Right atrium auricular region (tissue), 2 donors: ENCODE measurements at regions not wholly inside any gene's neighbourhood (a gene's known extent, or its start where the extent isn't known, plus 50 kb on each side); places are given as distances from the start of the nearest gene placed in this dataset.

Source experiments
- DNase-seq: peaks from one replicate; pipeline ENCODE4 v3.0.0-alpha.2; 2019; ENCODE audit warnings: low spot score
- H3K27ac ChIP-seq, 2 donors: fragments of 200-600 bp; sonication (generic); 1 replicate in 1 of 2; 2 replicates in 1 of 2; pipeline ENCODE4 v1.5.1; 2016 to 2019
- H3K27me3 ChIP-seq, 2 donors: fragments of 200-600 bp; sonication (generic); one replicate each; pipeline versions ENCODE4 v1.5.1 to v1.6.0; 2017 to 2019
- H3K36me3 ChIP-seq: fragments of 200-600 bp; sonication (generic); one replicate; pipeline ENCODE4 v1.5.1; 2016
- H3K4me1 ChIP-seq, 2 donors: fragments of 200-600 bp; sonication (generic); one replicate each; pipeline versions ENCODE4 v1.5.1 to v1.6.0; 2017 to 2019
- H3K4me3 ChIP-seq, 2 donors: fragments of 200-600 bp; sonication (generic); 1 replicate in 1 of 2; 2 replicates in 1 of 2; pipeline ENCODE4 v1.5.1; 2017 to 2019; ENCODE audit warnings: mild to moderate bottlenecking in 1 of 2, moderate library complexity in 1 of 2
- H3K9me3 ChIP-seq, 2 donors: fragments of 200-600 bp; sonication (generic); one replicate each; pipeline ENCODE4 v1.5.1; 2019
- CTCF ChIP-seq, 2 donors: fragments of 200-600 bp; sonication (generic); IDR thresholded peaks; one replicate each; pipeline ENCODE4 v1.5.1; 2019; ENCODE audit warnings: antibody characterized with exemption in 2 of 2

DNA sequence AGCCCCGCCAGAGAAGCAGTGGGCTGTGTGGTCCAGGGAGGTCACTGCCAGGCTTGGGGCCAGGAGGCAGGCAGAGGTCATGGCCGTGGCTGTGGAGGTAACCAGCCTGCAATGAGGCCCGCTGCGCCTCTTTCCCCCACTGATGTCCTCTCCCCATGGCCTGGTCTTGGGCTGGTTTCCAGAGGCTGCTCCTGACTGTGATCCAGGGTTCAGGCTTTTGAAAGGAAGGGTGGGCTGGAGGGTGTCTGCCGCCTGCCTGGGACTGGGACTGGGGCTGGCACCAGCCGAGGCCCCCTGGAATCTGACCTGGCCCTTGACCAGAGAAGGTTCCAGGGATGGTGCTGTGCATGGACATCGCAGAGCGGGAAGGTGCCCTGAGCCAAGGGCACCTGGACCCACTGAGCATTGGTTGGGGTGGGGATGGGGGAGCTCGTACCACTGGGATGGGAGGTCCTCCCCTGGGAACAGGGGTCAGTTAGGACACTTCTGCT, 59.6 kb upstream of the THY1 start:
- Histone ChIP-seq H3K9me3 (no peaks in the 10 kb centered on the region), H3K27me3 (no peaks in the 10 kb centered on the region), H3K4me1 (peaks cover 0 to 10% of the 10 kb centered on the region in 2 donors), H3K36me3 (no peaks in the 10 kb centered on the region), H3K27ac (no peak overlapping the region), H3K4me3 (no peak overlapping the region)
- DNase-seq = no peak
- TF ChIP-seq CTCF (IDR thresholded peaks at IDR 0.05) = no peak

GRCh38 chr11:119481667-119482400, 58.9 kb upstream of the THY1 start:
- TF ChIP-seq CTCF (IDR thresholded peaks at IDR 0.05) = peak in 1 of 2 donors; percentile 23
- Histone ChIP-seq H3K27ac (no peak overlapping the region), H3K9me3 (no peaks in the 10 kb centered on the region), H3K4me3 (no peak overlapping the region), H3K36me3 (no peaks in the 10 kb centered on the region), H3K27me3 (no peaks in the 10 kb centered on the region), H3K4me1 (peaks cover 0 to 10% of the 10 kb centered on the region in 2 donors)
- no peak for DNase-seq

- Histone ChIP-seq H3K27me3 (no peaks in the 10 kb centered on the region), H3K4me3 (no peak overlapping the region), H3K4me1 (peaks cover 0 to 10% of the 10 kb centered on the region in 2 donors), H3K9me3 (no peaks in the 10 kb centered on the region), H3K27ac (no peak overlapping the region), H3K36me3 (no peaks in the 10 kb centered on the region)
- peak; percentile 89 for DNase-seq
- TF ChIP-seq CTCF (IDR thresholded peaks at IDR 0.05) = peak; percentile 85 to 95
Measured at GRCh38 chr11:119481021-119481666, 58.2 kb upstream of the THY1 start.

DNA sequence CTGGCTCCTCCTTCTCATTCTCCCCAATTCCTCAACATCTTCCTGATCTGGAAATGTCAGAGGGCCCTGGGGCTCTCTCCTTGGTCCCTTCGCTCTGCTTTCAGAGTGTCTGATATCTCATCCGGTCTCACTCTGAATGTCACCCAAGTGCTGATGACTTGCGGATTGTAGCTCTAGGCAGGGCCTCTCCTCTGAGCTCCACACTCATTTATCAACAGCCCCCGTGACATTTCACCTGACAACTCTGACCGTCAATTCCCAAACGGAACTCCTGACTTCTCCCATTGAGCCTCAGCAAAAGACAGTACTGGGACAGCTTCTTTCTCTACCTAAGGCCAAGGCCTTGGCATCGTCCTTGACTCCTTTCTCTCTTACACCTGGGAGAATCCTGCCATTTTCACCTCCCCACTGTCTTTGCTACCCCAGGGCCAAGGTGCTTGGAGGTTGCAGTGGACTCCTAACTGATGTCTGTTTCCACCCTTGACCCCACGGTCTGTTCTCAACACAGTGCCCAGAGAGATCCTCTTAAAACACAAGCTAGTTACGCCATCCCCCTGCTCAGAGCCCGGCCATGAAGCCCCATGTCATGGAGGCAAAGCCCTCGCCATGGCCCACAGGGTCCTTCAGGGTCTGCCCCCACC, 57.5 kb upstream of the THY1 start:
- DNase-seq = peak; percentile 42
- H3K27me3 ChIP-seq = no peaks in the 10 kb centered on the region
- no peaks in the 10 kb centered on the region for H3K9me3 ChIP-seq
- no peak overlapping the region for H3K27ac ChIP-seq
- H3K36me3 ChIP-seq = no peaks in the 10 kb centered on the region
- H3K4me3 ChIP-seq = no peak overlapping the region
- peaks cover 0 to 10% of the 10 kb centered on the region in 2 donors for H3K4me1 ChIP-seq
- no peak for TF ChIP-seq CTCF (IDR thresholded peaks at IDR 0.05)

DNA sequence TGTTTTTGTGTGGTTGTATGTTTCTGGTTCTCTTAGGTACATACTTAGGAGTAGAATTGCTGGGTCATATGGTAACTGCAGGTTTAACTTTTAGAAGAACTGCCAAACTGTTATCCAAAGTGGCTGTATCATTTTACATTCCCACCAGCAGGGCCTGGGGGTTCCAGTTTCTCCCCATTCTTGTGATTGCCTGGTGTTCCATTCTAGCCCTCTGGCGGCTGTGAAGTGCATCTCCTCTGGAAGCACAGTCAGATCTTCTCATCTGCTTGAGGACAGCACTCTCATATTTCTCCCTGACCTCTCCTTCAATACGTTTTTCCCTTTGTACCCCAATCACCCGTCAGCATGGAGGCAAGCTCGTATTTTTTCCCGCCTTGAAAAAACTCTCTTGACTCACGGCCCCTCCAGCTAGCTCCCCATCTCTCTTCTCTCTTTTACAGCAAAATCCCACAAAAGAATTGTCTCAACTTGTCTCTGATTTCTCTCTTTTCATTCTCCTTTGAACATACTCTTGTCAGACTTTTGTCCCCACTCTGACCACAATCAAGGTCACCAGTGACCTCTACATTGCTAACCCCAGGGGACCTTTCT, 56.8 kb upstream of the THY1 start:
- H3K4me3 ChIP-seq = no peak overlapping the region
- peak; percentile 15 to 34 for TF ChIP-seq CTCF (IDR thresholded peaks at IDR 0.05)
- no peaks in the 10 kb centered on the region for H3K36me3 ChIP-seq
- no peak overlapping the region for H3K27ac ChIP-seq
- peaks cover 0 to 10% of the 10 kb centered on the region in 2 donors for H3K4me1 ChIP-seq
- H3K27me3 ChIP-seq = no peaks in the 10 kb centered on the region
- DNase-seq = peak; percentile 30
- no peaks in the 10 kb centered on the region for H3K9me3 ChIP-seq
